ENCODE measurements at regions not wholly inside any gene's neighbourhood (a gene's known extent, or its start where the extent isn't known, plus 50 kb on each side); places are given as distances from the start of the nearest gene placed in this dataset.

GRCh38 chr7:15891151-15891881 lies 204.8 kb upstream of the MEOX2 start:
- no peak for DNase-seq

DNA sequence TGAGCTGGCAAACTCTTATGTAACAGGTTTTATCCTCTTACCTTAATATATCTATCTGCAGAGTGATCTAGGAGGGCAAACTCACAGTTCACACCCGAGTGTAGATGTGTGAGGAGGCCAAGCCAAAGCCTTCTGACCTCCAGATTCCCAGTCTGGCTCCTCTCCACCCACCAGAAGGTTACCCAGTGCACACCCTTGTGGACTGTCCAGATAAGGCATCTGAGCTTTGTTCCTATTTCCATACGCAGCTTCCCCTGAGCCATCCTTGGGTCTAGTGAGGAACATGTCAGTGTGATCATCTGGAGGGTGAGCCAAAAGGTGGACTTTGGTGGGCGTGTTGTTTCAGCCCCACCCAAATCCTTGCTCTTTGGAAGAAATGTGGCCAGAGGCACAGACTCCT lies 203.0 kb upstream of the MEOX2 start:
- DNase-seq: peak in 1 of 2 experiments; percentile 21

DNA sequence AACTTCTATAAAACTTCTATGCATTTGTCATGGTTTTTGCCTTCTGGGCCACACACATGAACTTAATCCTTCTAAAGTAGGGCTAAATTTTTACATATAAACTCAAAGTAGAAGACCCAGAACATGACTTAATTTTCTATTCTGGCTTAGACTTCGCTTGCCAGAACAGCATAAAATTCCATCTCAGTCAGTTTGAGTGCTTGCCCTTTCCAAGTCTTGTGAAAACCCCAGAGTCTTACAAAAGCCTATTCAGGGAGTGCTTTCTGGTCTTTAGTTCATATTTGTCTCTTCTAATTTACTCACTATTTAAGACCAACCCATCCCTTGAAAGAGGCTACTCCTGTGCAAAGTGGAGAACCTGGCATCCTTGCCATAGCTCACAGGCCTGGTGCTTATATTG lies 201.6 kb upstream of the MEOX2 start:
- no peak for DNase-seq

GRCh38 chr7:15886626-15887025 lies 200.1 kb upstream of the MEOX2 start:
- no peak for DNase-seq

DNA sequence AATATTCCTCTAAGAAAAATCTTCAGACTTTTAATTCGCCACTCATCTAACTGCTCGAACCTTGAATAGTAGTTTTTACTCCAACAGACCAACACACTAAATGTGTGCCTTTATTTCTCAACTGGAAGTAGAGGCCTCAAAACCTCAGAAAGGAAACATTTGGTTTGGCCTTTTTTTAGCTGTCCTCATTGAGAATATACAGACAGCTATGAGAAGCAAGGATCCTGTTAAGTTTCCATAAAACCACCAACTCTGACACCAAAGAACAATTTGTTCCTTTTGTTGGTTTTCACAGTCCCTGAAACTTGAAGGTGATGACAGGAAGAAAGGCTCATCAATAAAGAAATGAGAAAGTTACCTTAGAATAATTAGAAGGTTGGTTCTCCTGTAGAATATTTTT lies 199.2 kb upstream of the MEOX2 start:
- DNase-seq: no peak

- DNase-seq: no peak
Measured at GRCh38 chr7:15874774-15875173, 188.3 kb upstream of the MEOX2 start.

DNA sequence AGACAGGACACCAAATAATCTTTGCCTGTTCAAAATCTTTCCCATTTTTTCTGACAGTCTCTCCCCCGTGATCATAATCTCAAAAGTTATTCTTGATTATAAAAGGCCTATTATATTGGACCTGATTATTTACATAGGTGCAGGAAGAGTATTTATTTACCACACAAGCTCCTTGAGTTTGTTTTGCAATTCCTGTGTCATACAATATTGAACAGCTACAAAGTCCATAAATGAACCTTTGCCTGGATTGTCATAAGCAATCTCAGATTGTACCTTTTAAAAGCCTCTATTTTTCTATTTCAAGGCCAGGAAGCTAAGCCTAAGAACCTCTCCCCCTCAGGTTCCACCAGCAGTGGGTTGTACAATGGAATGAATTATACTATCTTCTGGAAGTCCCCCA lies 183.9 kb upstream of the MEOX2 start:
- no peak for DNase-seq

- no peak for DNase-seq
Measured at GRCh38 chr7:15867441-15867840, 181.0 kb upstream of the MEOX2 start.

DNA sequence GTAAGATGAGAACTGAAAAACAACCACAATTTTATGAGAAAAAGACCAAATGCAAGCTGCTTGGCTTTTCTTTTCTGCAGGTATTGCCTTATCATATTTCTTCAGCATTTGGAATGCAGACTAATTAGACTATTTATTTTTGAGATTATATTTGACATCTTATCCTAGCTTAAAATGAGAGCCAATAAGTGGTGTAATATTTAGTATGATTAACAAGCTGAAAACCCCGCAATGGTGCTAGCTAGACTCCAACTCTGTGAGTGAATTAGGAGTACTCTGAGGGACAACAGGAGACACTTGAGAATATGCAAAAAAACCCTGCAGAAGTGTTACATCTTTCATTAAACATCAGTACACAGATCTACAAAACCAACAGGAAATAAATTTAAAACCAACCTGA lies 180.3 kb upstream of the MEOX2 start:
- no peak for DNase-seq

DNA sequence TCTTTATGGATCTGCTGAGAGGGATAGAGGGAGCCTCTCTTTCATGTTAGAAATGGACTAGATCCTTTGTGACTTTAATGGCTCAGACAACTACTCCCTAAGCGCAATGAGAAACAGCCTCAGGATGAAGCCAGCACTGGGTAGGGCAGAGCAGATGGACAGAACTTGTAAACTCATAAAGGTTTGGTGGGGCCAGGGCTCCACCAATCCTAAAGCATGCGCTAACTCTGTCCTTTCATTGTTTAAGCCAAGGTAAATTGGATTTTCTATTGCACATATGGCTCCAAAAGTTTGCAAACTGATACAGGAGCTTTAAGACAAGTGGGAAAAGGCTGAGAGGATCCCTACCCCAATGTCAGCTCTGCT lies 178.1 kb upstream of the MEOX2 start:
- no peak for DNase-seq

DNA sequence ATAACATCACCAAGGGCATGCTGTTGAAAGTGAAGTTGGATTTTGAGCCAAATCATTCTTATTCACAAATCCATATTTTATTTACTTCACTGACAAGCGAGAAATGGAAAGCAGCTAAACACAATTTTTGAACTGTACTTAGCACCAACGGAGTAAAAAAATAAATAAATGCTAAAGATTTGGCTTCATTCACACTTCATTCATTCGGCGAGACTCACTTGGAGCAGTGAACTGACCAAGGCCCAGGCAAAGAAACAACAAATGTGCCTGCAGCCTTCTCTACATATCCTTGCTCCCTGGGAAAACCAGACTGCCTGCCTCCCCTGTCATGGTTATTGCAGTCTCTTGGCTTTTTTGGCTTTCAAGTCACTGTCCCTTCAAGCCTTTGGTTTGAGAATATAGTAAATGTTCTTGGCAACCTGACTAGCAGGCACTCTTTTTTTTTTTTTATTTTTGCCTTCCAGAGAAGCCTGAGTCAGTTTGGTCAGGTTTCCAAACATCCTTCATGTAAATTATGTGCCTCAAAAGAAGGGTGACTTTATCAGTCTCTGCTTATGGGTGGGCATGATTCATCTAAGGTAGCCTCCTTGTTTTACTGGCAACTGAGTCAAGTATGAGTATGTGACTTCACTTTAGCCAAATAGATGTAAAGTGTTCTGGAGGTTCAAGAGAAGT lies 177.6 kb upstream of the MEOX2 start:
- no peak for DNase-seq

GRCh38 chr7:15862781-15863165 lies 176.3 kb upstream of the MEOX2 start:
- no peak for DNase-seq

- no peak for DNase-seq
Measured at GRCh38 chr7:15862016-15862780, 175.7 kb upstream of the MEOX2 start.

GRCh38 chr7:15860264-15860949 lies 173.9 kb upstream of the MEOX2 start:
- DNase-seq: no peak

DNA sequence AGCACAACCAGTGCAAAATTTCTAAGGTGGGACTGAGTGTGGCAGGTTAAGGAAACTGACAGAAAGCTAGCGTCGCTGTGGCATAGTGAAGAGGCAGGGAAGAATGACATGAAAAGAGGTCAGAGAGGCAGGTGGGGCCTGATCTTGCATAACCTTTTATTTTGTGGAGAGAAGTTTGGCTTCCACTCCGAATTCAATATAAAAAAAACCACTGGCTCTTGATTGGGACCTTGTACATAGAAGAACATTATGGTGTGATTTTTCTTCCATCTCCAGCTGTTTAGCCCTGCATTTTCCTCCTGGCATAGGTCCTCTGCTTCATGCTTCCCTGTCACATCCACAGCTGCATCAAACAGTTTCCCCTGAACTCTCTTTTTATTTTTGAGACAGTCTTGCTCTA lies 170.5 kb upstream of the MEOX2 start:
- DNase-seq: no peak

- no peak for DNase-seq
Measured at GRCh38 chr7:15856311-15856710, 169.8 kb upstream of the MEOX2 start.

DNA sequence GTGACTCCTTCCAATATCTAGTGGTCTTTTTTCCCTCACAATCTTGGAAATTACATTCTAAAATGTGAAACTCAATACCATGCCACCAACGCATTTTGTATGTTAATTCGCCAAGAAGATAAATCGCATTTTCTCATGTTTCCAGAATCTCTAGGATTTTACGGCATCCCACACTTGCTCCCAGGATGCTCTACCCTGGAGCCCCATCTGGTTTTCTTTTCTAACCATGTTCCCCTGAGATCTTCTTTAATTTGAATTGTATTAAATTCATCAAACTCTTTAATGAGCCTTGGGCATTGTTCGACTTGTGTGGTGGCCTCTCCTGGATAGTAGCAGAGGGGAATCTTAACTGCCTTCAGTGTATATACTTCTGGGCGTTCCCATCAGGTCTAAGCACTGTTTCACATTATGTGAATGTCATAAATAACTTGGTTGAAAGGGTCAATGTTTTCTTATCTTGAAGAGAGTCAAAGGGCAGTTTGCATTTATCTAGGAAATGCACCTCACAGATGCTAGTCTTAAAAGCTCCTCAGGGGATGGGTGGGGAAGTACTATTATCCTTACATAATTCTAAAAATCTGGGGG lies 169.1 kb upstream of the MEOX2 start:
- no peak for DNase-seq

- no peak for DNase-seq
Measured at GRCh38 chr7:15854841-15855524, 168.5 kb upstream of the MEOX2 start.

DNA sequence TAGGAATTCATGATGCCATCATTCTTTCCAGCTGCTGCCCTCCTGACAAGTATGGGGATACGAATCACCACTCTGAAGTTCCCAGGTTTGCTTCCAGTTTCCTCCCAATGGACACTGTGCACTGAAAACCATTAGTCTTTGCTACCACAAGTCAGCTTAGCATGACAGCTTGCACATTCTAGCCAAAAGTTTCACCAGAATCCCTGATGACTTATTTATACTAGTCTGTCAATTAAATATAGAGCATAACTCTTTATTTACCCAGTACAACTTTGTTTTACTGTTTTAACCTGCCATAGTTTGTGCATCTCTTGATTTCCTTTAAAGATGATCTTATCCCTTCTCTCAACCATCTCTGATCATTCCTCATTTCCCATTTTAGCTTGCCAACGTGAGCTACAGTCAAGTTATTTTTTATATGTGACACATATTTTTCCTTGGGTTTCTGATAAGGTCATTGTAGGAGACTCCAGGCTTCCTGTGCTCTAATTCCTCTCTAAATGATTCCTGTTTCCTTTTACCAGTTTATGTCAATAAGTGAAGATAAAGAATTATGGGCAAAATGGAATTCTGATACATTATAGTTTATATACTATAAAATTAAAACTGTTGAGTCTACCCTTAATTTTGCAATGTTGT lies 167.5 kb upstream of the MEOX2 start:
- DNase-seq: no peak

DNA sequence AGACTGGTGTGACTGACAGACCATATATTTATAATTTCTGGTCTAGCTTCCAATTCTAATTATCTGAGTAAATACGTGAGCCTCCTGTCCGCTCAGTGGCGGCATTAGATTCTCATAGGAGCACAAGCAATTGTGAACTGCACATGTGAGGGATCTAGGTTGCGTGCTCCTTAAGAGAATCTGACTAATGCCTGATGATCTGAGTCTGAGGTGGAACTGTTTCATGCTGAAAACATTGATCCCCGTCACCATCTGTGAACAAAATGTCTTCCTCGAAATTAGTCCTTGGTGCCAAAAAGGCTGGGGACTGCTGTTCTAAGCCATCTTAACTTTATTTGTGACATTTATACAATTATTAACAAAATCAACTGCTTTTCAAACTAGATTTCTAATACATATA lies 164.7 kb upstream of the MEOX2 start:
- no peak for DNase-seq

- DNase-seq: no peak
Measured at GRCh38 chr7:15848901-15849300, 162.4 kb upstream of the MEOX2 start.

DNA sequence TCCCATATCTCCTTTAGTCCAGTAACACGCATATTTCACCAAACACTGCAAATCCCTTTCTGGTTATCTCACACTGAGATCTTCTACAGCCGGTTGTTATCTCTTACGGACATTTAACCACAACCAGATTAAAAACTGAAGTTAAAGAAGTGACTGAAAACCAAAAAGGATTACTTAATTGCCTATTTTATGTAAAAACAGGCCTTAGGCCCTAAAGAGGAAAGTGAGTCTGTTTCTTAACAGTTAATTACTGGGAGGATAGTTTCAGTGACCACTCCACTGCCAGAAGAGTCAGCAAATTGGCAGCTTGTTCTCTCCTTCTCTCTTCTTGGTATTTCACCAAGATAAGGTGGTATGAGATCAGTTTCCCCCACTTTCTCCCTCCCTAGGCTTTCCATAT lies 161.9 kb upstream of the MEOX2 start:
- DNase-seq: no peak

All from SW 1271 (cell line).